GM21723 (cell line): ENCODE measurements at regions not wholly inside any gene's neighbourhood (a gene's known extent, or its start where the extent isn't known, plus 50 kb on each side); places are given as distances from the start of the nearest gene placed in this dataset.
"Not testable (repeated sequence)": the region's sequence is repeated elsewhere in the genome, so short reads cannot be mapped to it uniquely, and the experiment has no call there.

ENCODE experiments used
- ATAC-seq: cut with Tn5 transposase; IDR thresholded peaks from one replicate; pipeline ENCODE4 v1.9.1; 2021; ENCODE audit warnings: mild to moderate bottlenecking, moderate library complexity; ENCODE audit not compliant: unreplicated experiment

- no peak for ATAC-seq
Observed at GRCh38 chr4:149983931-149984330, 94.3 kb upstream of the DCLK2 start.

- no peak for ATAC-seq
Observed at GRCh38 chr4:149985981-149986380, 92.3 kb upstream of the DCLK2 start.

- ATAC-seq, result no peak
Observed at GRCh38 chr4:149986917-149987316, 91.3 kb upstream of the DCLK2 start.

DNA sequence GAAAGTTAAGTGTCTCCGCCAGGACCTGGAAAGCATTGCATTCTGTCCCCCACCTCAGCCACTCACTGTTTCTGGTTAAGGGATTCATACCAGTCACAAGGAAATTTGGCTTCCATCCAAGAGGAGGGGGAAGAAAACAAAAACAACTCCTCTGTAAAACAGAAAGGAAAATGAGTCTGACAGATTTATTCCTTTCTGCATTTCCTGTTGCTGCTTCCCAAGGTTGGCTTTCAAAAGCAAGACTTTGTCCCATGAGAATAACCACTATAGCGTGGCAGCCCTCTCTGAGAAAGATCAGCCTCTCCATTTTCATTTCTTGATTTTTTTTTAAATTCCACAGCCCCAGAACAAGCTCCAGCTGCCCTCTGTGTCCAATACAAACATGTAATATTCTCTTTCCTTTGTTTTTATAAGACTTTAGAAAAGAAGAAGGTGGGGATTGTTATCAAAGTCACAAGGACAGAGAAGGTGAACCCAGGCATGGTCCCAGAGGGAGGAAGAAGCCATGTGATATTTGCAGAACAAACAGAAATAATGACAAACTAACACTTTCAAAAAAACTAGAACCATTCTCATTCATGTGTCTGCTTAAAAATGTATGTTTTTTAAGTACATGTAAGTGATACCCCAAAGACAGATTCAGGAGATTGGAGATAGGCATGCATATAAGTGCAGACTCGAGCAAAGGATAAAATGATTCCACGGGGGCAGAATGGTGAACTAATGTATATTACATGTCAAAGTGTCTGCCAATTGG lies 90.7 kb upstream of the DCLK2 start:
- no peak for ATAC-seq

DNA sequence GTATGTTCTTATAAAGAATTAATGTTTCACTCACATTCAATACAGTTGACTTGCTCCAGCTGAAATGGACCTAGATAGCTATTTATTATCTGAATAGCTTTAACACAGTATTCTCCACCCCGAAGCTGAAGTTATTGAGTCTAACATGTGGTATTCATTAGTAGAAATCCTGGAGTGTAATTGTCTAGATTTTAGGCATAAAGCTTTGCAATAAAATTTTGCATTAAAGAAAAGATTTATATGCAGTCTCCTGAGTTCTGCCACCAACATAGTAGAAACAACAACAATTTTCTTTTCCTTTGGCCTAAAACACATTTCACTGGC lies 90.2 kb upstream of the DCLK2 start:
- no peak for ATAC-seq

DNA sequence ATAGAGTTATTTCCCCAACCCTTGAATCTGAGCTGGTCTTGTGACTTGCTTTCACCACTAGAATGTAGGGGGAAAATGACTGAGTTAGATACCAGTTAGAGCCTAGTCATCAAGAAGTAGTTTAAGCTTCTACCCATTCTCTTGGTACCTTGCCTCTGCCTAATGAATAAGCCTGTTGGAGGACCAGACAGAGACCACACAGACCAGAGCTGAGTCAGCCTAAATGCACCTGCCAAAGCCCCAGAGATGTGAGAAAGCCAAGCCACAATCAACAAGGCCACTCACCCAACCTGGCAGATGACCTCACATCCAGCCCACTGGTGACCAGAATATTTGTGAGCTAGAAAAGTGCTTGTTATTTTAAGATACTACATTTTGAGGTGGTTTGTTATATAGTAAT lies 85.2 kb upstream of the DCLK2 start:
- no peak for ATAC-seq

- ATAC-seq, result no peak
Observed at GRCh38 chr4:149995134-149995756, 83.0 kb upstream of the DCLK2 start.

DNA sequence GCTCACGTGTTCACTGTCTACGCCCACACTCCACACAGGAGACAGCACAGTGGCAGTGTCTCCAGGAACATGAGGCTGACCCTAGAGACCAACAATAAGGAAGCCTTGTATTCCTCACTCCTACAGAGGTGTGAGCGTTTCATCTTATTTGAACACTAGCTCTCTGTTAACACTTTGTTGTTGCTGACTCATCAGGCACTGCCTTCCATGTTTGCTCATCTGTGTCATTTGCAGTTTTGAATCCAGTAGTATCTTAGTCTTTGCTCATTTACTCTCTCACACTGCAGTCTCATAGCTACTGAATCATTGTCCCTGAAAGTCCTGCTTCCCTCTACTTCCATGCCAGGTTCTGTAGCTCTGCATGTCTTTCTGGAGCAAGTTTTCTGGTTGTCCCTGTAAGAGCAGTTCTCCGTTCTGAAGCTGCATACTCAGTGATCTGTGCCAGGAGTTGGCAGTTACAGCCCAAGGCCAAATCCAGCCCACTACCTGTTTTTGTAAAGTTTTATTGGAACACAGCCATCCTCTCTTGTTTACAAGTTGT lies 80.3 kb upstream of the DCLK2 start:
- no peak for ATAC-seq

GRCh38 chr4:149999485-150000074 lies 78.7 kb upstream of the DCLK2 start:
- ATAC-seq, result no peak

DNA sequence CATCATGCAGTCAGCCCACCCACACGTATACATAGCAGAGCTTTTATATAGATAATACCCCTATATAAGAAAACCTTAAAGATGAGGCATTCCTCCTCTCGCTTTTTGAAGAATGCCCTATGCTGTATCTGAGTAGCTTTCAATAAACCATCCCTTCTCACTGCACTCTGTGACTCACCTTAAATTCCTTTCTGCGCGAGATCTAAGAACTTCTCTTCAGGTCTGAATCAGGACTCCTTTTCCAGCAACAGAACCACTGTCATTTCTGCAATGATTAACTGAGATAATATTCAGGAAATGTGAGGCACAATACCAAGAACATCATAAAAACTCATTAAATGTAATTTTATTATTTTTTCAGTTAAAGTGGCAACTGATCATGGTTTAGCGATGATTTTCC lies 76.4 kb upstream of the DCLK2 start:
- ATAC-seq, result no peak

DNA sequence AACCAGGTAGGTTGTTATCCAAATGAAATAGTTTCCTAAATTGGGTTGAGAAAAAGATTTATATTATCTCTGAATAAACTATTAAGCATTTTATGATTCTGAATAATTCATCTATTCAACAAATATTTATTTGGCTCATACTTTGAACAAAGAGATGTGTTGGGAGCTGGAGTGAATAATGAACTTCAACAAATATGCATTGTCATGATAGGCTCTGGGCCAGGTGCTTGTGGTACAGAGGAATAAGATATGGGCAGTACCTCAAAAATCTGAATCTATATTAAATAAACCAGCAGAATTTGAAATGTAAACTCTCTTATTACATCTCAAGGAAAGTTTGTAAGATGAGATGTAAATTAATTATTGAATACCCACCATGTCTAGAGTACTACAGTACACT lies 75.7 kb upstream of the DCLK2 start:
- ATAC-seq, result no peak

- no peak for ATAC-seq
Observed at GRCh38 chr4:150004481-150004880, 73.8 kb upstream of the DCLK2 start.

- no peak for ATAC-seq
Observed at GRCh38 chr4:150005537-150005936, 72.7 kb upstream of the DCLK2 start.

- no peak for ATAC-seq
Observed at GRCh38 chr4:150006197-150006596, 72.0 kb upstream of the DCLK2 start.

GRCh38 chr4:150007512-150007911 lies 70.7 kb upstream of the DCLK2 start:
- no peak for ATAC-seq

DNA sequence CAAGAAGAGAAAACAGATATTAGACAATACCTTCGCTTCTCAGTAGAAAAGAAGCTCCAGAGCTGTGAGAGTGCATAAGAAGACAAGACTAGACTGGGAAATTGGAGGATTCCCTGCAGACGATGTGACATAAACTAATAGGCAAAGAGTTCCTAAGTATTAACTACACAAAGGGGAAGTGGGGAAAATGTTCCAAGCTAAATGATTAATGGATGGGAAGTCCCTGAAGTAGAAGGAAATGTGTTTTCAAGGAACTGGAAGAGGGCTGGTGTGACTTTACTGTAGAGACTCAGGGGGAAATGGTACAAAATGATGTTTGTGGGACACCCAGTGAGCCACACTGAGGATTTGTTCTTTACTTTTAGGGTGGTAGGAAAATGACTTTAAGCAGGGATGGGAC lies 69.7 kb upstream of the DCLK2 start:
- ATAC-seq, result no peak

- no peak for ATAC-seq
Observed at GRCh38 chr4:150009533-150009932, 68.7 kb upstream of the DCLK2 start.

DNA sequence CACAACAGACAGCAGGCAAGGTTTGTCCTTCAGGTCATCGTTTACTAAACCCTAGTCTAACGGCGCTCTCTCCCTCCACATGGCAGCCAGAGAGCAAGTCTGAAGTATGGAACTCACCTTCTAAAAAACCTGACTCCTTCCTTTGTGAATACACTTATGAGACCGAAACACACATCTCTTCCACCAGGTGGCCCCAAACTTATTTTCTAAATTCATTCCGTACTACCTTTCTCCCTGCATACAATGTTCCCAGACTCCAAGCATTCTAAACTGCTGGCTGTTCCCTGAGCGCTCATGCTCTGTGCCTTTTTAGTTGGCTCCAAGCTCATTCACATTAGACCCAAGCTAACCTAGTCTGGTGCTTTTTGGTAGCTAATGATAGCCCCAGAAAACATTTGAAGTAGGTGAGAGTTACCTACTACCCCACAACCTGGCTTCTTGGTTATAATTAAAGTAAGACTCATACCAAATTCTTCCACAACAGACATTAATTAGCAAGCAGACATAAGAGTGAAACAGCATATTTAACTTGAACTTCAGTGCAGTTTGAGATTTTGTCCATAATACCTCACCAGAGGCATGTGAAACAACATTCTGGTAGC lies 67.6 kb upstream of the DCLK2 start:
- ATAC-seq, result peak; percentile 82

GRCh38 chr4:150012851-150013360 lies 65.3 kb upstream of the DCLK2 start:
- ATAC-seq, result no peak

DNA sequence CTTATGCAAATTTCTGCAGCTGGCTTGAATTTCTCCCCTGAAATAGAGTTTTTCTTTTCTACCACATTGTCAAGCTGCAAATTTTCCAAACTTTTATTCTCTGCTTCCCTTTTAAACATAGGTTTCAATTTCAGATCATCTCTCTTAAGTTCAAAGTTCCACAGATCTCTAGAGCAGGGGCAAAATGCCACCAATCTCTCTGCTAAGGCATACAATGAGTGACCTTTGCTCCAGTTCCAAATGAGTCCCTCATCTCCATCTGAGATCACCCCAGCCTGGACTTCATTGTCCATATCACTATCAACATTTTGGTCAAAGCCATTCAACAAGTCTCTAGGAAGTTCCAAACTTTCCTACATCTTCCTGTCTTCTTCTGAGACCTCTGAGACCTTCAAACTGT lies 62.3 kb upstream of the DCLK2 start:
- not testable (repeated sequence) for ATAC-seq

DNA sequence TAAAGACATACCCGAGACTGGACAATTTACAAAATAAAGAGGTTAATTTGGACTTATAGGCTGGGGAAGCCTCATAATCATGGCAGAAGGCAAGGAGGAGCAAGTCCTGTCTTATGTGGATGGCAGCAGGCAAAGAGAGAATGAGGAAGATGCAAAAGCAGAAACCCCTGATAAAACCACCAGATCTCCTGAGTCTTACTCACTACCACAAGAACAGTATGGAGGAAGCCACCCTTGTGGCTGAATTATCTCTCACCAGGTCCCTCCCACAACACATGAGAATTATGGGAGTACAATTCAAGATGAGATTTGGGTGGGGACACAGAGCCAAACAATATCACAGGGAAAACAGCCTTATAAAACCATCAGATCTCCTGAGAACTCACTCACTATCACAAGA lies 61.6 kb upstream of the DCLK2 start:
- not testable (repeated sequence) for ATAC-seq

GRCh38 chr4:150018257-150018656 lies 60.0 kb upstream of the DCLK2 start:
- no peak for ATAC-seq
